Eye (tissue), 1 donor: ENCODE measurements at regions not wholly inside any gene's neighbourhood (a gene's known extent, or its start where the extent isn't known, plus 50 kb on each side); places are given as distances from the start of the nearest gene placed in this dataset.

Experiments used
- DNase-seq: peaks from one replicate; pipeline ENCODE4 v3.0.0-alpha.2; 2015

GRCh38 chr10:129033340-129033739 lies 433.7 kb upstream of the MGMT start:
- DNase-seq = peak; percentile 38

GRCh38 chr10:129033790-129034272 lies 433.2 kb upstream of the MGMT start:
- DNase-seq = peak; percentile 69

GRCh38 chr10:129035052-129035827 lies 431.8 kb upstream of the MGMT start:
- peak; percentile 58 for DNase-seq

- no peak for DNase-seq
Measured at GRCh38 chr10:129038522-129038921, 428.5 kb upstream of the MGMT start.

- DNase-seq = no peak
Measured at GRCh38 chr10:129039406-129040370, 427.4 kb upstream of the MGMT start.

- no peak for DNase-seq
Measured at GRCh38 chr10:129040377-129040776, 426.7 kb upstream of the MGMT start.

- DNase-seq = no peak
Measured at GRCh38 chr10:129041916-129042315, 425.1 kb upstream of the MGMT start.

GRCh38 chr10:129042776-129043595 lies 424.1 kb upstream of the MGMT start:
- DNase-seq = peak; percentile 44

GRCh38 chr10:129043691-129044090 lies 423.4 kb upstream of the MGMT start:
- DNase-seq = no peak

GRCh38 chr10:129045599-129045998 lies 421.4 kb upstream of the MGMT start:
- DNase-seq = no peak

- DNase-seq = no peak
Measured at GRCh38 chr10:129046065-129046681, 420.9 kb upstream of the MGMT start.

GRCh38 chr10:129046962-129047361 lies 420.1 kb upstream of the MGMT start:
- no peak for DNase-seq

GRCh38 chr10:129047600-129047999 lies 419.4 kb upstream of the MGMT start:
- DNase-seq = no peak

GRCh38 chr10:129048513-129048912 lies 418.5 kb upstream of the MGMT start:
- DNase-seq = no peak

GRCh38 chr10:129049501-129049900 lies 417.5 kb upstream of the MGMT start:
- no peak for DNase-seq

GRCh38 chr10:129055225-129055624 lies 411.8 kb upstream of the MGMT start:
- DNase-seq = peak; percentile 32

- DNase-seq = peak; percentile 79
Measured at GRCh38 chr10:129055986-129056385, 411.1 kb upstream of the MGMT start.

- no peak for DNase-seq
Measured at GRCh38 chr10:129056734-129057689, 410.0 kb upstream of the MGMT start.

GRCh38 chr10:129057856-129058663 lies 409.0 kb upstream of the MGMT start:
- no peak for DNase-seq

GRCh38 chr10:129058664-129059155 lies 408.3 kb upstream of the MGMT start:
- no peak for DNase-seq
